ENCODE measurements at regions not wholly inside any gene's neighbourhood (a gene's known extent, or its start where the extent isn't known, plus 50 kb on each side); places are given as distances from the start of the nearest gene placed in this dataset.

GRCh38 chr6:168383062-168383854 is 57.7 kb upstream of the SMOC2 start:
- no peak for TF ChIP-seq CTCF (conservative IDR thresholded peaks at IDR 0.05; ENCODE audit: low read length)
- TF ChIP-seq EZH2phosphoT487 (IDR thresholded peaks at IDR 0.05; ENCODE audit: borderline replicate concordance), result no peak

All from Loucy (cell line).